GM21526 (cell line): ENCODE measurements at regions not wholly inside any gene's neighbourhood (a gene's known extent, or its start where the extent isn't known, plus 50 kb on each side); places are given as distances from the start of the nearest gene placed in this dataset.

Source experiments
- ATAC-seq: cut with Tn5 transposase; IDR thresholded peaks from one replicate; pipeline ENCODE4 v1.9.1; 2021; ENCODE audit warnings: moderate library complexity; ENCODE audit not compliant: unreplicated experiment, low FRiP score

- no peak for ATAC-seq
Observed at GRCh38 chr5:2507611-2508010, 243.9 kb downstream of the IRX2 start.

- ATAC-seq, result no peak
Observed at GRCh38 chr5:2506603-2507002, 244.9 kb downstream of the IRX2 start.

DNA sequence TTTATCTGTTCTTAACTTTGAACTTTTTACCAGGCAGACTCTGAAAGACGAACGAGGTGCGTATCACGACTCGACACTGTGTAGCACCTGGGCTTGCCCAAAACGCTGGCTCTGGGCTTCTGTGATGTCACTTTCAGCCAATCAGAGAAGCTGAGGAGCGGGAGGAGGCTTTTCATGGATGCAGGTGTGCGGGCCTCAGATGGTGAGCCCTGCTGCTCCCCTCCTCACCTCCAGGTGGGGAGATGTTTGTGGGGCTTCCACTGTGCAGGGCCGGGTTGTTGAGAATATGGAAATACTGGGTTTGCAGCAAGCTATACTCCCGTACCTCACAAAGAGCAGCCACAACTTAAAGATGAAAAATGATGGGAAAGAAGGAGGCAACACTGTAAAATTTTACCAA, 246.3 kb downstream of the IRX2 start:
- no peak for ATAC-seq

- ATAC-seq, result no peak
Observed at GRCh38 chr5:2502970-2503594, 248.4 kb downstream of the IRX2 start.

GRCh38 chr5:2499917-2500316, 251.6 kb downstream of the IRX2 start:
- no peak for ATAC-seq

- no peak for ATAC-seq
Observed at GRCh38 chr5:2496891-2497290, 254.6 kb downstream of the IRX2 start.

DNA sequence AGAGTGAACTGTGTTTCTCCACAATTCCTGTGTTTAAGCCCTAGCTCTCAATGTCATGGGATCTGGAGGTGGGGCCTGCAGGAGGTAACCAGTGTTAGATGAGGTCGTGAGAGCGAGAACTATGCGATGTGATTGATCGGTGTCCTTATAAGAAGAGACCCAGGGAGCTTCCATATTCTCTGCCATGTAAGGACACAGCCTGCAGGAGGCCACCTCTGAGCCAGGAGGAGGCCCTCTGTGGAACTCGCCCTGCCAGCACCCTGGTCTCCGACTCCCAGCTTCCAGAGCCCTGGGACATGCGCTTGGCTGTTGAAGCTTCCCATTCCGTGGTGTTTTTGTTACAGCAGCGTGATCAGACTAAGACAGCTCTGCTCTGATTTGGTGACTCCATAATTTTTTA, 255.4 kb downstream of the IRX2 start:
- no peak for ATAC-seq

- ATAC-seq, result no peak
Observed at GRCh38 chr5:2493356-2493755, 258.1 kb downstream of the IRX2 start.

DNA sequence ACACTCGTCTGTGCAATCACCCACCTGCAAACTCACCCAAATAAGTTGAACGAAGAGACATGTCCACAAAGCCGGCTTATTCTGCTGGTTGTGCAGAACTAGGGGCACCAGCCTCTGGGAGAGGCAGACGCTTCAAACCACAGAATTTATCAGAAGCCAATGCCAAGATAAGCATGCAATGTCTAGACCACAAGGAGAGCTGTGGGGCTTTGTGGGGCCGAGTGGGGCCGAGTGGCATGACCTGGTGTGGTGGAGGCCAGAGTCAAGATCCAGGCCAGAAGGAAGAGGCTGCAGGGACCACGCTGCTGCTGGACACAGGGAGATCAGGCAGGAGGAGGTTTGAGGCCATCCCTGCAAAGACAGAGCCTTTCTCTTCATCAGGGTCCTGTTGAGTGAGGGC, 259.0 kb downstream of the IRX2 start:
- no peak for ATAC-seq

DNA sequence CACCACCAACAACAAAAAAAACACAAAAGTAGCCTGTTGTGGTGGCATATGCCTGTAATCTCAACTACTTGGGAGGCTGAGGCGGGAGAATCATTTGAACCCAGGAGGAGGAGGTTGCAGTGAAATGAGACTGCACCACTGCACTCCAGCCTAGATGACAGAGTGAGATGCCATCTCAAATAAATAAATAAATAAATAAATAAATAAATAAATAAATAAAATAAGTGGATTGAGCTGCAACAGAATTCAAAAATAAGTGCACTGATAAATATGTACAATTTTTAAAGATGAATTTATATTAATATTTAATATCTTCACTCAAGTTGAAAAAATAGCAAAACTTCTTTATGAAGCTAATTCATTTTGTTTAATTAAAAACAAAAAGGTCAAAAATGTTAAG, 259.6 kb downstream of the IRX2 start:
- no peak for ATAC-seq

DNA sequence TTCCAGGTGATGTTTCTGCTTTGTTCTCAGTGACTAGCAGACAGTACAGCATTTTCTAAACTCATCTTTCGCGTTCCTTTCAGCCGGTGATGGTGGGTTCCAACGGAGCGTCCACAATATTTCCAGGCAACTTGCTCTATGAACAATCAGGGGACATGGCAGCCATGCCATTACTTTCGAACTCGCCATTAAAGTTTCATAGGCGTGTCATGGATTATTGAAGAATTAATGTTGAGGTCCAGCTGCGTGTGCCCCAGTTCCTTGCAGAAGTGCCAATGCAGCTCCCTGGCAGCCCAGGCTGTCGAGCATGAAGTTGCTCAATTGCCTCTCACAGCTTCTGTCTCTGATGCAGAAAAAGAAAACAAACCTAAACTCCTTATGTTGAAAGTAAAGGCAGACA, 262.2 kb downstream of the IRX2 start:
- ATAC-seq, result no peak

GRCh38 chr5:2488593-2488992, 262.9 kb downstream of the IRX2 start:
- no peak for ATAC-seq

DNA sequence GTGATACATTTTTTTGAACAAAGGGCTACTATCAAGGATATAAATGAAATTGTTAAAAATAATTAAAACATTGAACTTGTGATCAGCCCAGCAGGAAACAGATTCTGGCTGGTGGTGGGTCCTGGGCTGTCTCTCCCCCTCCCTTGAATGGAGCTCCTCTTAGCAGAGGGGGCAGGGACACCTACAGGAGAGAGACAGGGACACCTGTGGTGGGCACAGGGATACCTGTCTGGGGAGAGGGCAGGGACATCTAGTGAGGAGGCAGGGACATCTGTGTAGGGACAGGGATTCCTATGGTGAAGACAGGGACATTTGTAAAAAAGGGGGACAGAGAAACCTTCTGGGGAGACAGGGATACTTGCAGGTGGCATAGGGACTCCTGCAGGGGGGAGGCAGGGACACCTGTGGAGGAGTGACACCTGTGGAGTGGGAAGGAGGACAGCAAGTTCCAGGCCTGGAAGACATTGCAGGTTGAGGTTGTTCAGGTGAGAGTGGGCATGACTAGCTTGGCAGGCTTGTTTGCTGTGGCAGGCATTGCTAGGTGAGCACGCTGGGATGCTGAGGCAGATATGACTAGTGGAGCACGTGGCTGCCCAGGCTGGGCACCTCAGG, 264.2 kb downstream of the IRX2 start:
- ATAC-seq, result no peak

DNA sequence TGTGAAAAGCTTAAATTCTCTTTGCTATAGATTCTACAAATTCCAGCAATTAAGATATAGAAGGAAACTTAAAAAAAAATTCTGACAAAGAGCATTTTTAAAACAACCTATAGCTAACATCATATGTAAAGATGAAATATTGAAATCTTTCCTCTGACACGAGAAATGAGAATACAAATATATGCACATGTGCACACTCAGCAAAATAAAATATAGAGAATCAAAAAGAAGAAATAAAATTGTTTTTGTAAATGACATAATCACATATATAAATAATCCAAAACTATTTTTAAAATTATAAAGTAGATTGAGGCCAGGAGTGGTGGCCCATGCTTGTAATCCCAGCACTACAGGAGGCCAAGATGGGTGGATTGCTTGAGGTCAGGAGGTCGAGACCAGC, 265.1 kb downstream of the IRX2 start:
- no peak for ATAC-seq

GRCh38 chr5:2482778-2483177, 268.7 kb downstream of the IRX2 start:
- ATAC-seq, result no peak

GRCh38 chr5:2480871-2481270, 270.6 kb downstream of the IRX2 start:
- no peak for ATAC-seq

DNA sequence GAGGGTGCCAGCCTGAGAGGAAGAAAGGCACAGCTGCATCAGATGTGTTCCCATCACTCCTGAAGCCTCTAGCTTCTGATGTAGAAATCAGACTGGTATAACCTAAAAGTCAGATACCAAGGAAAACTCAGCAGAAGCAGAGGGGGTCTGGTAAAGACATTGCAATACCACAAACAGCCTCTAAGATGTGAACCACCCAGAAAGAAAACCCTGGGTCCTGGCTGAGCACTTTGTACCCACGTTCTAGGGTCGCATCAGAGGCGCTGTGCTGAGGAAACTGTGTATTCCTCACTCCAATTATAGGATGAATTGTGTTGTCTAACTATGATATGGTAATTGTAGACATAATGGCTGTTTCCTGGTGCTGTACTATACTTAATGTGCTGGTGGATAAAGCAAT, 275.6 kb downstream of the IRX2 start:
- ATAC-seq, result no peak

DNA sequence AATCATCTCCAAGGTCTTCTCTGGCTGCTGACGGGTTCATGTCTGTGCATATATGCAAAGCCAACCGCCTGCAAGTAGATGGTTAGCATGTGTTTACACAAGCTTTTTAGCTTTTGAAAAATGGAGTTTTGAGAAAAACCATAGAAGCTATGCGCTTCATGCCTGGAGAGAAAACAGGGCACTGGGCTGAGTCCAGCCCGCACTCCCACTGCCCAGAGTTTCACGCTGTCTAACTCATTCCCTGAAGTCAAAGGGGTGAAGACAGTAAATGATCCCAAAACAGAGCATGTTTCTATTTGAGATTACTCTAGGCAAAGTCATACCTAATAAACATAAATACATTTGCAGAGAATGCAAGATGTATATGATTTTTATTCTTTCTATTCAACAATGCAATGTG, 278.8 kb downstream of the IRX2 start:
- ATAC-seq, result no peak

DNA sequence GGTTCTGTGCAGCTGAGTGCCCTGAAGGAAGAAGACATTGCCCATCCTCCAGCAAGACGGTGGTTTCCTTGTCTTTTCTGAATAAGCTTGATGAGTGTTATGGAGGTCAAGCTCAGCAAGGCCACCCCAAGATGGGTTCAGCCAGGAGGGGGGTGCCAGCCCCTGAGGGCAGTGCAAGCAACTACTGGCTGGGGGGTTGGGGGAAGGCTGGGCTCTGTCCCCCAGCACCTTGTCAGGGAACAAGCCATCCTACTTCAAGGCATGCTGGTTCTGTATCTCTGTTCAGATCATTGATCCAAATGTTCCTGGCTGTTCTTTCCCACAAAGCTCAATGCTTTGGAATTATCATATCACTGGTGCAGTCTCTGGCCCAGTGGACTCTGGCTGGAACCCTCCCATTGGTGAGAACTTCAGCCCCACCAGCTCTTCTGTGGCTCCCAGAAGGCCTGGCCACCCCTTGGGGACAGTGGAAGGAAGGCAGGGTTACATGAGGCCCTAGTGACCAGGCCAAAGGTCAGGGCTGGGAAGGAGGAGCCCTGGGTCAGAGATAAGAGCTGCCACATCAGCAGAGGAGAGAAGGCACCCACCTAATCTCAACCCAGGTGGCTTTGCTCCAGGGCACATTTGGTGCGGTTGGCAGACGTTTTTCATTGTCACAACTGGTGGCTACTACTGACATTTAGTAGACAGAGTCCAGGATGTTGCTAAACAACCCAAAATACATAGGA, 280.2 kb downstream of the IRX2 start:
- ATAC-seq, result no peak

DNA sequence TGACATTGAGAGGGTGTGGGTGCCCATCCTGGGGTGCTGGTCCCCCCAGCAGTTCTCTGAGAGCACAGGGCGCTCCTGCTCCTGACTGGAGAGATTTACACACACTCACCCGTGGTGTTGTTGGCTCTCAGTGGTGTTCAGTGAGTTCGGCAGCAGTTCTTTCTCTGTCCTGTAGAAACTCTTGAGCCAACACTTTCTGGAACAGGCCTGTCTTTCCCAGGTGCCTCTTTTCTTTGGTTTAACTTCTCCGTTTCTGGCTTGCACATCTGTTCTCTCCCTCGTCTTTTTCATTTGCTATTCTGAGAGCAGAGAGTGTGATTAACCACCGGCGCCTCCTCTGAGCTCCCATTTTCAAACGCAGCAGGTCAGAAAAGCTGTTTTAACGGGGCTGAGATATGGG, 284.5 kb downstream of the IRX2 start:
- ATAC-seq, result no peak

GRCh38 chr5:2465383-2465782, 286.1 kb downstream of the IRX2 start:
- ATAC-seq, result no peak

DNA sequence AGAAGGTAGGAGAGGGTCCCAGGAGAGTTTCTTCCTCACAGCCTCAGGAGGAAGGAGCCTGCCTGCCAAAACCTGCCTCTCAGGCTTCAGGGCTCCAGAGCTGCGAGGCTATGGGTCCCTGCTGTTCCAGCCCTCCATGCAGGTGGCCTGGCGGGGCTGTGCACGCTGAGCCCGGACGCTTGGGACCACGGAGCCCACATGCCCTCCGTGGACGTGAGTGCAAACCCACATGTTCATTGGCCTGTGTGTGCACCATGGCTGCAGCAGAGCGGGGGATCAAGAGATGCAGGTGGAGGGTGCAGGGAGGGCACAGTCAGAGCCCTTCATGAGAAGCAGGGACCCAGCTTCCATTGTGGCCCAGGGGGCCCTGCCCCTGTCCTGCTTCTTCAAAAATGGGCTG, 287.3 kb downstream of the IRX2 start:
- ATAC-seq, result no peak
